SK-N-SH (cell line): ENCODE measurements at regions not wholly inside any gene's neighbourhood (a gene's known extent, or its start where the extent isn't known, plus 50 kb on each side); places are given as distances from the start of the nearest gene placed in this dataset.

Experiments
- CTCF ChIA-PET: fragments of 300-600, 350-600 bp; formaldehyde crosslinking; extraction: SDS; loops from one replicate; lab custom pipeline; 2021; lab: Yijun Ruan, JAX
- POLR2A ChIA-PET: fragments of 350-600 bp; sonication (Branson Sonifier 250); formaldehyde crosslinking; extraction: SDS; loops from one replicate; lab custom pipeline; 2020; ENCODE audit warnings: antibody characterized with exemption, inconsistent platforms; lab: Yijun Ruan, JAX
- DNase-seq: peaks from one replicate; pipeline ENCODE4 v3.0.0; 2012
- H2AFZ ChIP-seq: fragments of 200-600 bp; sonication (generic); 2 replicates; pipeline ENCODE4 v1.8.1; 2016; ENCODE audit warnings: antibody characterized with exemption, mild to moderate bottlenecking, low read depth
- H3F3A ChIP-seq: fragments of 200-600 bp; sonication (generic); replicated peaks from 2 replicates; pipeline ENCODE3; 2016; ENCODE audit warnings: antibody characterized with exemption, mild to moderate bottlenecking; ENCODE audit not compliant: insufficient read depth
- H3K27ac ChIP-seq, 2 experiments: fragments of 200-500 bp in 1 of 2; fragments of 200-600 bp in 1 of 2; sonication (Bioruptor generic) in 1 of 2; sonication (generic), shearing (Covaris generic) in 1 of 2; 2 replicates each; pipeline versions ENCODE4 v1.5.1 to v1.6.1; 2014 to 2016; ENCODE audit warnings: low read depth in 2 of 2, inconsistent platforms in 1 of 2, low read length in 1 of 2, mild to moderate bottlenecking in 1 of 2, mixed read lengths in 1 of 2
- H3K27me3 ChIP-seq: fragments of 200-600 bp; sonication (generic), shearing (Covaris generic); 2 replicates; pipeline ENCODE4 v1.6.1; 2016; ENCODE audit warnings: mixed run types; ENCODE audit not compliant: insufficient read depth
- H3K36me3 ChIP-seq, 2 experiments: fragments of 200-500 bp in 1 of 2; fragments of 200-600 bp in 1 of 2; sonication (Bioruptor generic) in 1 of 2; sonication (generic) in 1 of 2; replicated peaks in 1 of 2; 2 replicates each; pipeline versions ENCODE3 to v1.5.1; 2014 to 2016; ENCODE audit warnings: low read length in 1 of 2, mild to moderate bottlenecking in 1 of 2; ENCODE audit not compliant: insufficient read depth in 2 of 2, control insufficient read depth in 1 of 2
- H3K4me1 ChIP-seq, 2 experiments: fragments of 200-500 bp in 1 of 2; fragments of 200-600 bp in 1 of 2; sonication (Bioruptor generic) in 1 of 2; sonication (generic), shearing (Covaris generic) in 1 of 2; 2 replicates each; pipeline versions ENCODE4 v1.5.1 to v1.6.1; 2014 to 2016; ENCODE audit warnings: low read depth in 1 of 2, low read length in 1 of 2, mixed run types in 1 of 2; ENCODE audit not compliant: insufficient read depth in 2 of 2, control insufficient read depth in 1 of 2
- H3K4me2 ChIP-seq: fragments of 200-600 bp; sonication (generic), shearing (Covaris generic); 2 replicates; pipeline ENCODE4 v1.6.1; 2017; ENCODE audit warnings: mixed run types
- H3K4me3 ChIP-seq, 2 experiments: fragments of 200-500 bp in 1 of 2; fragments of 200-600 bp in 1 of 2; sonication (Bioruptor generic) in 1 of 2; sonication (generic), shearing (Covaris generic) in 1 of 2; 2 replicates each; pipeline versions ENCODE4 v1.5.1 to v1.8.1; 2014 to 2016; ENCODE audit warnings: low read depth in 2 of 2, inconsistent platforms in 1 of 2, low read length in 1 of 2, mild to moderate bottlenecking in 1 of 2, mixed read lengths in 1 of 2, moderate library complexity in 1 of 2
- H3K79me2 ChIP-seq: fragments of 200-600 bp; sonication (generic); 2 replicates; pipeline ENCODE4 v1.8.1; 2017; ENCODE audit warnings: mild to moderate bottlenecking; ENCODE audit not compliant: insufficient read depth
- H3K9ac ChIP-seq: fragments of 200-600 bp; sonication (generic); 2 replicates; pipeline ENCODE4 v1.6.1; 2017; ENCODE audit warnings: mixed run types
- H3K9me2 ChIP-seq: fragments of 200-600 bp; sonication (generic); 2 replicates; pipeline ENCODE4 v1.6.1; 2017; ENCODE audit warnings: mixed run types
- H3K9me3 ChIP-seq: fragments of 200-600 bp; sonication (generic); 2 replicates; pipeline ENCODE4 v1.6.1; 2017; ENCODE audit warnings: mixed run types, mild to moderate bottlenecking, moderate library complexity
- H4K20me1 ChIP-seq: fragments of 200-600 bp; sonication (generic); 2 replicates; pipeline ENCODE4 v1.6.1; 2017; ENCODE audit warnings: mild to moderate bottlenecking, mixed run types; ENCODE audit not compliant: insufficient read depth
- CHD2 ChIP-seq: fragments of 150-350 bp; IDR thresholded peaks from 2 replicates; pipeline ENCODE4 v1.6.1; 2018; ENCODE audit warnings: low read length; ENCODE audit not compliant: partially characterized antibody
- EP300 ChIP-seq, 2 experiments: IDR thresholded peaks; 2 replicates each; pipeline versions ENCODE4 v1.4.0 to v1.6.1; 2012; ENCODE audit warnings: borderline replicate concordance in 1 of 2, low read depth in 1 of 2, low read length in 1 of 2
- FOSL2 ChIP-seq: IDR thresholded peaks from 2 replicates; pipeline ENCODE4 v1.4.0; 2012; ENCODE audit warnings: low read depth, mild to moderate bottlenecking, moderate library complexity, borderline replicate concordance
- FOXJ3 ChIP-seq: sonication (generic); formaldehyde crosslinking; IDR thresholded peaks from 2 replicates; pipeline ENCODE4 v1.5.1; 2020; ENCODE audit warnings: mild to moderate bottlenecking, missing genetic modification reagents
- FOXM1 ChIP-seq: IDR thresholded peaks from 2 replicates; pipeline ENCODE4 v1.4.0; 2012; ENCODE audit warnings: low read depth, mild to moderate bottlenecking
- MEF2A ChIP-seq: IDR thresholded peaks from 2 replicates; pipeline ENCODE4 v1.4.0; 2012; ENCODE audit warnings: low read depth, borderline replicate concordance
- MXI1 ChIP-seq: IDR thresholded peaks from 2 replicates; pipeline ENCODE4 v1.6.1; 2012; ENCODE audit warnings: mild to moderate bottlenecking, low read depth, low read length, improper control_type of control experiment
- NFIC ChIP-seq: IDR thresholded peaks from 2 replicates; pipeline ENCODE4 v1.4.0; 2012; ENCODE audit warnings: borderline replicate concordance
- POLR2AphosphoS5 ChIP-seq: IDR thresholded peaks from 2 replicates; pipeline ENCODE4 v1.6.1; 2012; ENCODE audit warnings: low read depth, low read length
- RCOR1 ChIP-seq: fragments of 150-350 bp; IDR thresholded peaks from 2 replicates; pipeline ENCODE4 v1.6.1; 2017; ENCODE audit warnings: antibody characterized with exemption, low read length
- TEAD4 ChIP-seq: IDR thresholded peaks from 2 replicates; pipeline ENCODE4 v1.4.0; 2012; ENCODE audit warnings: mild to moderate bottlenecking, borderline replicate concordance; ENCODE audit not compliant: insufficient read depth
- USF1 ChIP-seq: IDR thresholded peaks from 2 replicates; pipeline ENCODE4 v1.4.0; 2012; ENCODE audit warnings: low read depth, borderline replicate concordance
- WGBS: methylation state at CpG from one replicate; pipeline ENCODE4 v1.1.6; 2017; ENCODE audit warnings: low lambda C conversion rate; 5-methylcytosine and 5-hydroxymethylcytosine counted together
- TF ChIP-seq, protein P1 (sequence below): fragments of 150-350 bp; IDR thresholded peaks from 2 replicates; pipeline ENCODE4 v1.6.1; 2016; ENCODE audit warnings: mild to moderate bottlenecking, low read depth, low read length
- TF ChIP-seq, protein P2 (sequence below): fragments of 200-600 bp; sonication (generic); IDR thresholded peaks from 2 replicates; pipeline ENCODE4 v1.6.1; 2017; ENCODE audit warnings: antibody characterized with exemption, mild to moderate bottlenecking, moderate library complexity
- TF ChIP-seq, protein P3 (sequence below): IDR thresholded peaks from 2 replicates; pipeline ENCODE4 v1.6.1; 2012; ENCODE audit warnings: mild to moderate bottlenecking, low read depth, low read length, moderate library complexity

- H3K4me1 ChIP-seq = no peaks in the 10 kb centered on the region
- WGBS = 64% methylated on average over 7 of the region's 7 CpGs
- no peaks in the 10 kb centered on the region for H3F3A ChIP-seq
- H3K9me3 ChIP-seq = no peaks in the 10 kb centered on the region
- no peaks in the 10 kb centered on the region for H4K20me1 ChIP-seq
- H3K4me3 ChIP-seq = no peak overlapping the region
- no peak overlapping the region for H2AFZ ChIP-seq
- no peak overlapping the region for H3K9ac ChIP-seq
- DNase-seq = no peak
- no peaks in the 10 kb centered on the region for H3K27me3 ChIP-seq
- no peaks in the 10 kb centered on the region for H3K9me2 ChIP-seq
- ChIA-PET CTCF (no interaction called here), POLR2A (no interaction called here)
- no peaks in the 10 kb centered on the region for H3K79me2 ChIP-seq
- no peaks in the 10 kb centered on the region for H3K36me3 ChIP-seq
- no peak for TF ChIP-seq FOXJ3 (CRISPR knock-in tag)
- TF ChIP-seq FOXM1 = no peak
- TF ChIP-seq RCOR1 = no peak
- TF ChIP-seq NFIC = no peak
- TF ChIP-seq, protein P1, sequence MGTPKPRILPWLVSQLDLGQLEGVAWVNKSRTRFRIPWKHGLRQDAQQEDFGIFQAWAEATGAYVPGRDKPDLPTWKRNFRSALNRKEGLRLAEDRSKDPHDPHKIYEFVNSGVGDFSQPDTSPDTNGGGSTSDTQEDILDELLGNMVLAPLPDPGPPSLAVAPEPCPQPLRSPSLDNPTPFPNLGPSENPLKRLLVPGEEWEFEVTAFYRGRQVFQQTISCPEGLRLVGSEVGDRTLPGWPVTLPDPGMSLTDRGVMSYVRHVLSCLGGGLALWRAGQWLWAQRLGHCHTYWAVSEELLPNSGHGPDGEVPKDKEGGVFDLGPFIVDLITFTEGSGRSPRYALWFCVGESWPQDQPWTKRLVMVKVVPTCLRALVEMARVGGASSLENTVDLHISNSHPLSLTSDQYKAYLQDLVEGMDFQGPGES = no peak
- no peak for TF ChIP-seq EP300 (IDR thresholded peaks at IDR 0.05; ENCODE audit: borderline replicate concordance in 1 of 2, low read depth in 1 of 2, low read length in 1 of 2)
- TF ChIP-seq, protein P2, sequence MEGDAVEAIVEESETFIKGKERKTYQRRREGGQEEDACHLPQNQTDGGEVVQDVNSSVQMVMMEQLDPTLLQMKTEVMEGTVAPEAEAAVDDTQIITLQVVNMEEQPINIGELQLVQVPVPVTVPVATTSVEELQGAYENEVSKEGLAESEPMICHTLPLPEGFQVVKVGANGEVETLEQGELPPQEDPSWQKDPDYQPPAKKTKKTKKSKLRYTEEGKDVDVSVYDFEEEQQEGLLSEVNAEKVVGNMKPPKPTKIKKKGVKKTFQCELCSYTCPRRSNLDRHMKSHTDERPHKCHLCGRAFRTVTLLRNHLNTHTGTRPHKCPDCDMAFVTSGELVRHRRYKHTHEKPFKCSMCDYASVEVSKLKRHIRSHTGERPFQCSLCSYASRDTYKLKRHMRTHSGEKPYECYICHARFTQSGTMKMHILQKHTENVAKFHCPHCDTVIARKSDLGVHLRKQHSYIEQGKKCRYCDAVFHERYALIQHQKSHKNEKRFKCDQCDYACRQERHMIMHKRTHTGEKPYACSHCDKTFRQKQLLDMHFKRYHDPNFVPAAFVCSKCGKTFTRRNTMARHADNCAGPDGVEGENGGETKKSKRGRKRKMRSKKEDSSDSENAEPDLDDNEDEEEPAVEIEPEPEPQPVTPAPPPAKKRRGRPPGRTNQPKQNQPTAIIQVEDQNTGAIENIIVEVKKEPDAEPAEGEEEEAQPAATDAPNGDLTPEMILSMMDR = no peak
- no peak for TF ChIP-seq TEAD4
- TF ChIP-seq MEF2A = no peak
- no peak for TF ChIP-seq FOSL2
- no peak for TF ChIP-seq USF1
- no peak for TF ChIP-seq CHD2
- no peak for TF ChIP-seq MXI1
- no peak for TF ChIP-seq POLR2AphosphoS5
- TF ChIP-seq, protein P3, sequence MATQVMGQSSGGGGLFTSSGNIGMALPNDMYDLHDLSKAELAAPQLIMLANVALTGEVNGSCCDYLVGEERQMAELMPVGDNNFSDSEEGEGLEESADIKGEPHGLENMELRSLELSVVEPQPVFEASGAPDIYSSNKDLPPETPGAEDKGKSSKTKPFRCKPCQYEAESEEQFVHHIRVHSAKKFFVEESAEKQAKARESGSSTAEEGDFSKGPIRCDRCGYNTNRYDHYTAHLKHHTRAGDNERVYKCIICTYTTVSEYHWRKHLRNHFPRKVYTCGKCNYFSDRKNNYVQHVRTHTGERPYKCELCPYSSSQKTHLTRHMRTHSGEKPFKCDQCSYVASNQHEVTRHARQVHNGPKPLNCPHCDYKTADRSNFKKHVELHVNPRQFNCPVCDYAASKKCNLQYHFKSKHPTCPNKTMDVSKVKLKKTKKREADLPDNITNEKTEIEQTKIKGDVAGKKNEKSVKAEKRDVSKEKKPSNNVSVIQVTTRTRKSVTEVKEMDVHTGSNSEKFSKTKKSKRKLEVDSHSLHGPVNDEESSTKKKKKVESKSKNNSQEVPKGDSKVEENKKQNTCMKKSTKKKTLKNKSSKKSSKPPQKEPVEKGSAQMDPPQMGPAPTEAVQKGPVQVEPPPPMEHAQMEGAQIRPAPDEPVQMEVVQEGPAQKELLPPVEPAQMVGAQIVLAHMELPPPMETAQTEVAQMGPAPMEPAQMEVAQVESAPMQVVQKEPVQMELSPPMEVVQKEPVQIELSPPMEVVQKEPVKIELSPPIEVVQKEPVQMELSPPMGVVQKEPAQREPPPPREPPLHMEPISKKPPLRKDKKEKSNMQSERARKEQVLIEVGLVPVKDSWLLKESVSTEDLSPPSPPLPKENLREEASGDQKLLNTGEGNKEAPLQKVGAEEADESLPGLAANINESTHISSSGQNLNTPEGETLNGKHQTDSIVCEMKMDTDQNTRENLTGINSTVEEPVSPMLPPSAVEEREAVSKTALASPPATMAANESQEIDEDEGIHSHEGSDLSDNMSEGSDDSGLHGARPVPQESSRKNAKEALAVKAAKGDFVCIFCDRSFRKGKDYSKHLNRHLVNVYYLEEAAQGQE = no peak
- no peak overlapping the region for H3K4me2 ChIP-seq
- H3K27ac ChIP-seq = no peak overlapping the region
Measured at GRCh38 chr4:135994360-135994759, 1537.9 kb downstream of the PCDH18 start.
